ENCODE measurements at regions not wholly inside any gene's neighbourhood (a gene's known extent, or its start where the extent isn't known, plus 50 kb on each side); places are given as distances from the start of the nearest gene placed in this dataset.

- no peak overlapping the region for H3K4me3 ChIP-seq (ENCODE audit: low read depth, low read length)
- no peak for TF ChIP-seq CTCF (IDR thresholded peaks at IDR 0.05; ENCODE audit: borderline replicate concordance, insufficient read depth, low read depth, low read length)
These were observed 75.8 kb upstream of the SESN3 start for GRCh38 chr11:95306801-95307200.

- H3K4me3 ChIP-seq (ENCODE audit: low read depth, low read length), result no peak overlapping the region
- TF ChIP-seq CTCF (IDR thresholded peaks at IDR 0.05; ENCODE audit: borderline replicate concordance, insufficient read depth, low read depth, low read length), result no peak
These were observed 75.1 kb upstream of the SESN3 start for GRCh38 chr11:95306123-95306522.

- no peak for TF ChIP-seq CTCF (IDR thresholded peaks at IDR 0.05; ENCODE audit: borderline replicate concordance, insufficient read depth, low read depth, low read length)
- no peak overlapping the region for H3K4me3 ChIP-seq (ENCODE audit: low read depth, low read length)
These were observed 74.7 kb upstream of the SESN3 start for GRCh38 chr11:95305705-95306104.

- no peak for TF ChIP-seq CTCF (IDR thresholded peaks at IDR 0.05; ENCODE audit: borderline replicate concordance, insufficient read depth, low read depth, low read length)
- no peak overlapping the region for H3K4me3 ChIP-seq (ENCODE audit: low read depth, low read length)
These were observed 73.8 kb upstream of the SESN3 start for GRCh38 chr11:95304777-95305176.

- TF ChIP-seq CTCF (IDR thresholded peaks at IDR 0.05; ENCODE audit: borderline replicate concordance, insufficient read depth, low read depth, low read length), result no peak
These were observed 71.2 kb upstream of the SESN3 start for GRCh38 chr11:95302211-95302610.

GRCh38 chr11:95301474-95301873, 70.5 kb upstream of the SESN3 start:
- TF ChIP-seq CTCF (IDR thresholded peaks at IDR 0.05; ENCODE audit: borderline replicate concordance, insufficient read depth, low read depth, low read length), result no peak
- no peak overlapping the region for H3K4me3 ChIP-seq (ENCODE audit: low read depth, low read length)

More at GRCh38 chr11:95302211-95302610, 71.2 kb upstream of the SESN3 start:
- no peak overlapping the region for H3K4me3 ChIP-seq (ENCODE audit: low read depth, low read length)

- no peak for TF ChIP-seq CTCF (IDR thresholded peaks at IDR 0.05; ENCODE audit: borderline replicate concordance, insufficient read depth, low read depth, low read length)
- no peak overlapping the region for H3K4me3 ChIP-seq (ENCODE audit: low read depth, low read length)
These were observed 68.2 kb upstream of the SESN3 start for GRCh38 chr11:95299078-95299679.

Data from GM12875 (cell line).